ENCODE measurements at regions not wholly inside any gene's neighbourhood (a gene's known extent, or its start where the extent isn't known, plus 50 kb on each side); places are given as distances from the start of the nearest gene placed in this dataset.
"Not testable (repeated sequence)": the region's sequence is repeated elsewhere in the genome, so short reads cannot be mapped to it uniquely, and the experiment has no call there.

GRCh38 chr16:5151409-5151808 is 53.8 kb upstream of the EEF2KMT start:
- not testable (repeated sequence) for DNase-seq
